Activated naive CD4-positive, alpha-beta T cell treated with anti-CD3 and anti-CD28 coated beads, Interleukin-2, amount 50 U/mL, for 24 hours (primary cell): ENCODE measurements at regions not wholly inside any gene's neighbourhood (a gene's known extent, or its start where the extent isn't known, plus 50 kb on each side); places are given as distances from the start of the nearest gene placed in this dataset.

Source experiments
- H3K27ac Mint-ChIP-seq: one replicate; pipeline ENCODE4 v1.8.0; 2021; ENCODE audit warnings: mild to moderate bottlenecking, mixed read lengths
- H3K27me3 Mint-ChIP-seq: one replicate; pipeline ENCODE4 v1.8.0; 2021; ENCODE audit warnings: mixed read lengths
- H3K36me3 Mint-ChIP-seq: one replicate; pipeline ENCODE4 v1.8.0; 2021; ENCODE audit warnings: mixed read lengths
- H3K4me1 Mint-ChIP-seq: one replicate; pipeline ENCODE4 v1.8.0; 2021; ENCODE audit warnings: mixed read lengths
- H3K4me3 Mint-ChIP-seq: one replicate; pipeline ENCODE4 v1.8.0; 2021; ENCODE audit warnings: mild to moderate bottlenecking, mixed read lengths
- H3K9me3 Mint-ChIP-seq: one replicate; pipeline ENCODE4 v1.8.0; 2021; ENCODE audit warnings: mixed read lengths

DNA sequence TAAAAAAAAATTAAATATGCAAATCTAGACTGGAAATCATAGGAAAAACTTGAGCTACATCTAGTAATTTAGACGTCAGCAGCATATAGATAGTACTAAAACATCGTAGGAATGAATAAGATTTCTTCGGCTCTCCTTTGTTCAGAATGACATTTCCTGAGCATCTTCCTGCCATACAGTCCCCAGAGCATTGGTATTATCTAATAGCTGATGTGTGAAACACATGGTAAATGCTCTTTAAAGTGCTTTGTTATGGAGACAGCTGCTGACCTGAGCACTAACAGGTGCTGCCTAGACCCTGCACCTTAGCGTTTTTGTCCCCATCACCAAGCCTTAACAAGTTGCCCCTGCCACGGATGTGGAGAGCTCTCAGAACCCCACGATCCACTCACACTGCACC is 692.3 kb upstream of the PIK3C3 start:
- no peaks in the 10 kb centered on the region for H3K36me3 Mint-ChIP-seq
- no peaks in the 10 kb centered on the region for H3K4me1 Mint-ChIP-seq
- no peak overlapping the region for H3K27ac Mint-ChIP-seq
- no peaks in the 10 kb centered on the region for H3K27me3 Mint-ChIP-seq
- peaks cover 15% of the 10 kb centered on the region for H3K9me3 Mint-ChIP-seq
- no peak overlapping the region for H3K4me3 Mint-ChIP-seq

DNA sequence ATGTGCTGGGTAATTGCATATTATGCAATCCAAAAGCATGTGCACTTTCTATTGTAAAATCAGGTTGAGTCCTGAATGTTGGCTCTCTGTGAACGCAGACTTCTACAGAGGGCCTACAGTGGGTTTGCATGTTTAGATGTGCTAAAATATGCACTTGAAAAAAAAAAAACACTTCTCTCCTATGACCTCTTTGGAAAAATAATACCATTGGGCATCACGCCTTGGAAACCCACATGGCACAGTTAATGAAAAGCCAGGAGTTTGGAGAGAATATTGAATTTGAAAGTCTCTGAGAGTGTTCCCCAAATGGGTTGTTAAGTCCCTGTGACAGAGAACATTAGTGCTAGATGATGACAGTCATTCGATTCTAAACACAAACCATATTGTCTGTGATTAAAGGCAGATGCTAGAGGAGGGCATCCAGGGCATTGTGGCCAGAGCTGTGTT is 710.4 kb upstream of the PIK3C3 start:
- no peak overlapping the region for H3K4me3 Mint-ChIP-seq
- no peaks in the 10 kb centered on the region for H3K36me3 Mint-ChIP-seq
- H3K27me3 Mint-ChIP-seq: no peaks in the 10 kb centered on the region
- H3K9me3 Mint-ChIP-seq: peaks cover 10% of the 10 kb centered on the region
- no peak overlapping the region for H3K27ac Mint-ChIP-seq
- no peaks in the 10 kb centered on the region for H3K4me1 Mint-ChIP-seq

GRCh38 chr18:41237317-41237716 is 717.7 kb upstream of the PIK3C3 start:
- Mint-ChIP-seq H3K27ac (no peak overlapping the region), H3K9me3 (no peaks in the 10 kb centered on the region), H3K4me1 (no peaks in the 10 kb centered on the region), H3K27me3 (no peaks in the 10 kb centered on the region), H3K4me3 (no peak overlapping the region), H3K36me3 (no peaks in the 10 kb centered on the region)

DNA sequence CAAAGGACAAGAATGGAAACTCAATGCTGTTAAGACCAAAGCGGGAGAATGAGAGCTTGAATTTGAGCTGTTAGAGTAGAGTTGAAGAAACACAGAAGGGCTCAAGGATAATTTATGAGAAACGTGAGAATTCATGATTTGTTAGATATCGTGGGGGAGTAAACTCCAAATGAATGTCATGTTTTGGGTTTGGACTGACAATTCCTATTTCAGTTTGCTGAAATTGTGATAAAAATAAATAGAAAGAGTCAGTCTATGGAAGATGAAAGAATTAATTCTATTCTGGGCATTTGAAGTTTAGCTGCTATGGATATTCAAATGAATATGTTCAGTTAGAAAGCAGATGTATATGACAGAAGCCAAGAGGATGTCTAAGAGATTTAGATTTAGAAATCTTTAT is 723.4 kb upstream of the PIK3C3 start:
- Mint-ChIP-seq H3K4me1 (no peaks in the 10 kb centered on the region), H3K27me3 (no peaks in the 10 kb centered on the region), H3K4me3 (no peak overlapping the region), H3K9me3 (peaks cover 6% of the 10 kb centered on the region), H3K27ac (no peak overlapping the region), H3K36me3 (no peaks in the 10 kb centered on the region)

DNA sequence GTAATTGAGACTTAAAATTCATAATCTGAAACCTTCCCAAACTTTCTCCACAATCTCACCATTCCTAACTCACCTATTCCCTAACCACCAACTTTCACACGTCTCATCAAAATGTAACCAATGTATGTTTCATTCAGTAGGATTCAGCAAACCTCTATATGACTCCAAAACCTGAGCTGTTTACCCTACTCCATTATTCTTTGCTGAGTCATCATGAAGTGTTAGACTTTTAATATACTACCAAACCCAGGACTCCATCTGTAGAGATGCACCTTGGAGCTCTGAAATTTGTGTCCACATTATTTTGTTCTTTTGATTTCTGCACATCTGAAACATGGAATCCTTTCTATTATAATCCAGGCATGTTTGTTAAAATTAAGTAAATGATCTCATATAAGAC is 727.0 kb upstream of the PIK3C3 start:
- H3K36me3 Mint-ChIP-seq: no peaks in the 10 kb centered on the region
- no peaks in the 10 kb centered on the region for H3K4me1 Mint-ChIP-seq
- peaks cover 12% of the 10 kb centered on the region for H3K9me3 Mint-ChIP-seq
- H3K27me3 Mint-ChIP-seq: no peaks in the 10 kb centered on the region
- no peak overlapping the region for H3K4me3 Mint-ChIP-seq
- no peak overlapping the region for H3K27ac Mint-ChIP-seq

GRCh38 chr18:41226911-41227310 is 728.1 kb upstream of the PIK3C3 start:
- peaks cover 21% of the 10 kb centered on the region for H3K9me3 Mint-ChIP-seq
- no peaks in the 10 kb centered on the region for H3K36me3 Mint-ChIP-seq
- no peak overlapping the region for H3K4me3 Mint-ChIP-seq
- H3K4me1 Mint-ChIP-seq: no peaks in the 10 kb centered on the region
- H3K27me3 Mint-ChIP-seq: no peaks in the 10 kb centered on the region
- no peak overlapping the region for H3K27ac Mint-ChIP-seq

- H3K36me3 Mint-ChIP-seq: no peaks in the 10 kb centered on the region
- no peak overlapping the region for H3K27ac Mint-ChIP-seq
- no peaks in the 10 kb centered on the region for H3K27me3 Mint-ChIP-seq
- H3K4me3 Mint-ChIP-seq: no peak overlapping the region
- H3K4me1 Mint-ChIP-seq: no peaks in the 10 kb centered on the region
- peaks cover 21% of the 10 kb centered on the region for H3K9me3 Mint-ChIP-seq
Measured at GRCh38 chr18:41226186-41226585, 728.8 kb upstream of the PIK3C3 start.

GRCh38 chr18:41216341-41217003 is 738.6 kb upstream of the PIK3C3 start:
- Mint-ChIP-seq H3K27ac (no peak overlapping the region), H3K4me1 (no peaks in the 10 kb centered on the region), H3K4me3 (no peak overlapping the region), H3K36me3 (no peaks in the 10 kb centered on the region), H3K9me3 (peaks cover 10% of the 10 kb centered on the region), H3K27me3 (no peaks in the 10 kb centered on the region)

GRCh38 chr18:41207706-41208105 is 747.3 kb upstream of the PIK3C3 start:
- Mint-ChIP-seq H3K9me3 (peaks cover 8% of the 10 kb centered on the region), H3K36me3 (no peaks in the 10 kb centered on the region), H3K4me1 (no peaks in the 10 kb centered on the region), H3K4me3 (no peak overlapping the region), H3K27me3 (no peaks in the 10 kb centered on the region), H3K27ac (no peak overlapping the region)

GRCh38 chr18:41206341-41206830 is 748.6 kb upstream of the PIK3C3 start:
- no peak overlapping the region for H3K27ac Mint-ChIP-seq
- no peaks in the 10 kb centered on the region for H3K4me1 Mint-ChIP-seq
- H3K27me3 Mint-ChIP-seq: no peaks in the 10 kb centered on the region
- no peak overlapping the region for H3K4me3 Mint-ChIP-seq
- H3K9me3 Mint-ChIP-seq: peaks cover 8% of the 10 kb centered on the region
- no peaks in the 10 kb centered on the region for H3K36me3 Mint-ChIP-seq

DNA sequence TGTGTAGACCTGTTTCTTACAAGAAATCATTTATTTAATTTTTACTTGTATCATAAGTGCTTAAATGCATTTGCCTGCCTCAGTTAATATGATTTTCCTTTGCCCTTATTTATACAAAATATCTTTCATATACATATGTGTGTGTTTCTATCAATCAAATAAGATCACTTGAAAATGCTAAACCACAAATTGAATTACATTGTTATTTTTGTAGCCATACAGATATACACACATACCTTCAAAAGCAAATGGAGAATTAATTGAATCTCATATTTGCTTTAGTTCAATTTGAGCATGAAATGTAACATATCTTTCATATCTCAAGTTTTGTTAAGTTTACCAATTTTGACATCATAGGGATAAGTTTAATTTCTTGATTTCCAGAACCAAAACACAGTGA is 755.8 kb upstream of the PIK3C3 start:
- Mint-ChIP-seq H3K36me3 (no peaks in the 10 kb centered on the region), H3K4me3 (no peak overlapping the region), H3K27me3 (no peaks in the 10 kb centered on the region), H3K4me1 (no peaks in the 10 kb centered on the region), H3K27ac (no peak overlapping the region), H3K9me3 (peaks cover 21% of the 10 kb centered on the region)

DNA sequence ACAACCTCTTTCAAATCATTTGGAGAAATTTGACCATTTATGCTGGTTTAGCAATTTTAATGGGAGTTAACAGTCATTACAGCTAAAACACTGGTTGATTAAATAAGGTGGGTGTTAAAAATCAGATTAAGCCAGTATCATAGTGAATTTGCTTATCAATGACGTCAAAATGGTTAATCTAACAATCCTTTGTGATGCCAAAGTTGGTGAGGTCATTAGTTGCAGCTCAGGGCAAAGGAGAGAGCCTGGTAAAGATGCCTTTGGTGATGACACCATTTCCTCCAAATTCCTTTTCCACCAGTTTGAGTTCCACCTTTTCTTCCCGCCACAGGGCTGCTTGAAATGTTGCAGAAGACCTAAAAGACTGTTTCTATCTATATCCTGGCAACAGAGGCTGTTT is 757.1 kb upstream of the PIK3C3 start:
- Mint-ChIP-seq H3K36me3 (no peaks in the 10 kb centered on the region), H3K27me3 (no peaks in the 10 kb centered on the region), H3K4me1 (no peaks in the 10 kb centered on the region), H3K27ac (no peak overlapping the region), H3K4me3 (no peak overlapping the region), H3K9me3 (peaks cover 21% of the 10 kb centered on the region)

DNA sequence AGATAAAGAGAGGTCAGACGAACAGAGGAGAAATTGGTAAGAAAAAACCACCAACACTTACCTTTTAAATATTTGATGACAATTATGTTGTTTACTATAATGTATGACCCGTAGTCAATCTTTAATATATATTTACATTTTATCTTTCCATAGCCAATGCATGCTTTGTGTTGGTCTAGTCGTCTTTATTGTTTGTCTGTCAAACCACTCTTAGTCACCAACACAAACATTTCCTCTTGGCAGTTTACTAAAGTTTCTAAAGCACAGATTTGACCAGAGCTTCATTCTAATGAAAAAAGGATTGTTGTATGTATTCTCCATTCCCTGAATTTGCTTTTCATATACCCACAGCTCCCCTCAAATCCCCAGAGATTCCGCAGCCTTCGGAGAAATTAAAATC is 784.7 kb upstream of the PIK3C3 start:
- no peaks in the 10 kb centered on the region for H3K27me3 Mint-ChIP-seq
- no peak overlapping the region for H3K27ac Mint-ChIP-seq
- no peaks in the 10 kb centered on the region for H3K4me1 Mint-ChIP-seq
- no peaks in the 10 kb centered on the region for H3K36me3 Mint-ChIP-seq
- H3K9me3 Mint-ChIP-seq: peaks cover 5% of the 10 kb centered on the region
- H3K4me3 Mint-ChIP-seq: no peak overlapping the region

DNA sequence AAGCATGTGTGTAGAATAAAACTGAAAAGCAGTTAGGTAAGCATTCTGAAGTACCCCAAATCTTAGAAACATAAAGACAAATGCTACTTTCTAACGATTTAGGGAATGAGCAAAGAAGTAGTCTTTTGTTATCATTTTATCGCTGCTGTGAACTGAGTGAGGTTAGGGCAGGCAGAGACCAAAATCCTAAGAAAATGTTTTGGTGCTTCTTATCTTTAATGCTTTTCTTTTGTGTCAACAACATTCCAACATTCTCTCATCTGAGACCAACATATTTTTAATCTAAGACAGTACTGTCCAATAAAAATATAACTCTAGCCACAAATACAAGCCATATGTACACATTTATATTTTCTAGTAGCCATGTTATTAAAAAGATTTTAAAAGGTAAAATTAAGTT is 789.4 kb upstream of the PIK3C3 start:
- Mint-ChIP-seq H3K4me1 (no peaks in the 10 kb centered on the region), H3K27me3 (no peaks in the 10 kb centered on the region), H3K27ac (no peak overlapping the region), H3K4me3 (no peak overlapping the region), H3K36me3 (no peaks in the 10 kb centered on the region), H3K9me3 (peaks cover 8% of the 10 kb centered on the region)

GRCh38 chr18:41162781-41163180 is 792.3 kb upstream of the PIK3C3 start:
- Mint-ChIP-seq H3K4me3 (no peak overlapping the region), H3K4me1 (no peaks in the 10 kb centered on the region), H3K9me3 (peaks cover 8% of the 10 kb centered on the region), H3K27me3 (no peaks in the 10 kb centered on the region), H3K27ac (no peak overlapping the region), H3K36me3 (no peaks in the 10 kb centered on the region)

GRCh38 chr18:41162191-41162590 is 792.8 kb upstream of the PIK3C3 start:
- Mint-ChIP-seq H3K27ac (no peak overlapping the region), H3K4me3 (no peak overlapping the region), H3K27me3 (no peaks in the 10 kb centered on the region), H3K9me3 (peaks cover 8% of the 10 kb centered on the region), H3K36me3 (no peaks in the 10 kb centered on the region), H3K4me1 (no peaks in the 10 kb centered on the region)
